ENCODE measurements at regions not wholly inside any gene's neighbourhood (a gene's known extent, or its start where the extent isn't known, plus 50 kb on each side); places are given as distances from the start of the nearest gene placed in this dataset.
A peak's percentile ranks its signal among the peaks of the same experiment; 100 is the strongest.

GRCh38 chr4:182968917-182969650 is 51.9 kb upstream of the DCTD start:
- TF ChIP-seq POLR2A (IDR thresholded peaks at IDR 0.05; ENCODE audit: extremely low read depth, insufficient read length) (no peak), CTCF (IDR thresholded peaks at IDR 0.05; ENCODE audit: low read depth, low read length) (no peak), MAX (IDR thresholded peaks at IDR 0.05; ENCODE audit: low read depth, low read length) (0 out of 2 replicates have a peak, but pooled peaks have one; percentile 21), MYC (IDR thresholded peaks at IDR 0.05; ENCODE audit: low read depth, low read length) (no peak)

Measured in NB4 (cell line).